ENCODE measurements at regions not wholly inside any gene's neighbourhood (a gene's known extent, or its start where the extent isn't known, plus 50 kb on each side); places are given as distances from the start of the nearest gene placed in this dataset.

DNA sequence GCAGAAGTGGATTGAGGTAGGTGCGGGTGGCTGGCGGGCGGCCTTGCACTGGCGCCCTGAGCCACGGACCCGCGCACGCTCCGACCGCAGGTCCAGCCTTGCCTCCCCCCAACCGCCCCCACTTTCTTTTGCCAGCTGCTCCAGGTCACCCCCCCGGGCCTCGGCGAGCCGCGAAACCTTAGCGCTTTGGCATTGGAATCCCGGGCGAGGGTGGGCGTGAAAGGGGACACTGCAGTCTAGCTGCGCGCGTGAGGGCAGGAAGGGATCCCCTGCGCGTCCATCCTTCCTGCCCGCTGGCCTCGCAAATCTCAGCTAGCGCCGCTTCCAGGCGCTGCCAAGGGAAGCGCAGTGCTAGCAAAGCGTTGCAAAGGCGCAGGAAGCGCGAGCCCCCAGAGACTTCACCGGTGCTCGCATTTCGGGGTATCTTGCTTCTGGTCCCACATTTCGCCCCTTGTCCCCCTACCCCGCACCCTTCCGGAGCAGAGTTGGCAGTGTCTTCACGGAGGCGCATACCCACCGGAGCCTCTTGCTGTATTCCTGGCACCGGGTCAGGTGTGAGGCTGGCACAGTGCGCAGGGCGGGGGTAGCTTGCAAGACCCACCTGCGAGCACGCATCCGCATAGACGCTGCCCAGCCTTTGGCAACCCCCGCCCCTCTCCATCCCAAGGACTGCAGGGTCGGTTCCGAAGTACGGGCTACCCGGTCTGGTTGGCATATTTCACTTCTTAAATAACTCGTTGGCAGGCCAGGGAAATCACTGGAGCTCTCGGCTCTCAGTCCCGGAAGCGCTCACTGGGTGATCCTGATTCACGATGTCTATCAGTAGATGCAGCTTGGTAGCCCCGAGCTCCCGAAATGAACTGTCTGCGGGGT is 104.4 kb downstream of the UCHL1 start:
- no peak for DNase-seq (ENCODE audit: low read depth, low spot score)
- Histone ChIP-seq H3K9me3 (ENCODE audit: low read depth, low read length) (no peaks in the 10 kb centered on the region), H3K36me3 (ENCODE audit: insufficient read depth, low read length) (no peaks in the 10 kb centered on the region), H3K4me3 (peak overlapping the region; percentile 83), H3K27ac (peak overlapping the region; percentile 16; the same call in 1 of the 2 replicates), H3K9ac (ENCODE audit: insufficient read length) (no peak overlapping the region)
- no peak for TF ChIP-seq FOXP2 (optimal IDR thresholded peaks at IDR 0.05; ENCODE audit: control extremely low read depth, extremely low read length, insufficient read depth)
- no peak for TF ChIP-seq POLR2AphosphoS5 (IDR thresholded peaks at IDR 0.05; ENCODE audit: borderline replicate concordance, low read depth, low read length)
- no peak for TF ChIP-seq EZH2 (IDR thresholded peaks at IDR 0.05)

- H3K9me3 ChIP-seq (ENCODE audit: low read depth, low read length): no peaks in the 10 kb centered on the region
- DNase-seq (ENCODE audit: low read depth, low spot score): no peak
- no peaks in the 10 kb centered on the region for H3K36me3 ChIP-seq (ENCODE audit: insufficient read depth, low read length)
- peak overlapping the region; percentile 16; the same call in 1 of the 2 replicates for H3K27ac ChIP-seq
- peak overlapping the region; percentile 83 for H3K4me3 ChIP-seq
- no peak for TF ChIP-seq FOXP2 (optimal IDR thresholded peaks at IDR 0.05; ENCODE audit: control extremely low read depth, extremely low read length, insufficient read depth)
- TF ChIP-seq POLR2AphosphoS5 (IDR thresholded peaks at IDR 0.05; ENCODE audit: borderline replicate concordance, low read depth, low read length): no peak
- no peak for TF ChIP-seq EZH2 (IDR thresholded peaks at IDR 0.05)
- H3K9ac ChIP-seq (ENCODE audit: insufficient read length): peak overlapping the region; percentile 25
Observed at GRCh38 chr4:41361794-41362526, 105.2 kb downstream of the UCHL1 start.

- Histone ChIP-seq H3K36me3 (ENCODE audit: insufficient read depth, low read length) (no peaks in the 10 kb centered on the region), H3K9ac (ENCODE audit: insufficient read length) (no peak overlapping the region), H3K4me3 (peak overlapping the region; percentile 83), H3K27ac (peak overlapping the region; percentile 14; the same call in 1 of the 2 replicates), H3K9me3 (ENCODE audit: low read depth, low read length) (no peaks in the 10 kb centered on the region)
- no peak for TF ChIP-seq POLR2AphosphoS5 (IDR thresholded peaks at IDR 0.05; ENCODE audit: borderline replicate concordance, low read depth, low read length)
- no peak for TF ChIP-seq FOXP2 (optimal IDR thresholded peaks at IDR 0.05; ENCODE audit: control extremely low read depth, extremely low read length, insufficient read depth)
- no peak for TF ChIP-seq EZH2 (IDR thresholded peaks at IDR 0.05)
- peak; percentile 37 for DNase-seq (ENCODE audit: low read depth, low spot score)
Observed at GRCh38 chr4:41362621-41363383, 106.1 kb downstream of the UCHL1 start.

DNA sequence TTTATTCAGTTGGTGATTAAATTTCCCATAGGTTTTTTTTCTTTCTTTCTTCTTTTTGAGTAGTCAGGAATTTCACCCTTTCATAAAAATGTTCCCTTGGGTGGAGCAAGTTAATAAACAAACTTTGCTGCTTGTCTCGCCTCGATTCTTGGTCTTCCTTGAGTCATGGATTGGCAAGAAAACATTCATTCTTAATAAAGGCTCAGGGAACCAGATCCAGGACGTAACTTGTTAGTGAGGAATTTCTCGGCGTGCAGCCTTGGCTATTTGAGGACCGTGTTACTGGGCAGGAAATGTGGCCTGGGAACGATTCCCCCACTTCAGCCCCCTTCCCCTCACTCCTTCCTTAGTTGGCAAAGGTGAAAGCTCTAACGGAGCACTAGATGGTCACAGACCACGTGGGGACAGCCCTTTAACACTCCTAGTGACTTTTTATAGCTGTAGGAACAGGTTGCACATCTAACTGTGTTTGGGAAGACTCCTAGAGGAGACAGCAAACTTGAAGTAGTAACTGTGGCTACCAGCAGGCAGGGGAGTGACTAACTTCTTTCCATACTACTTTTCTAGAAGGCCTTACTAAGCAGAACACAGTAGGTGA is 106.8 kb downstream of the UCHL1 start:
- peak overlapping the region; percentile 14; the same call in 1 of the 2 replicates for H3K27ac ChIP-seq
- TF ChIP-seq EZH2 (IDR thresholded peaks at IDR 0.05) (no peak), FOXP2 (optimal IDR thresholded peaks at IDR 0.05; ENCODE audit: control extremely low read depth, extremely low read length, insufficient read depth) (no peak), POLR2AphosphoS5 (IDR thresholded peaks at IDR 0.05; ENCODE audit: borderline replicate concordance, low read depth, low read length) (no peak)
- no peak for DNase-seq (ENCODE audit: low read depth, low spot score)
- no peak overlapping the region for H3K9ac ChIP-seq (ENCODE audit: insufficient read length)
- H3K4me3 ChIP-seq: peak overlapping the region; percentile 83
- H3K9me3 ChIP-seq (ENCODE audit: low read depth, low read length): no peaks in the 10 kb centered on the region
- no peaks in the 10 kb centered on the region for H3K36me3 ChIP-seq (ENCODE audit: insufficient read depth, low read length)

- Histone ChIP-seq H3K9me3 (ENCODE audit: low read depth, low read length) (no peaks in the 10 kb centered on the region), H3K27ac (no peak overlapping the region), H3K4me3 (no peak overlapping the region), H3K36me3 (ENCODE audit: insufficient read depth, low read length) (no peaks in the 10 kb centered on the region), H3K9ac (ENCODE audit: insufficient read length) (no peak overlapping the region)
- TF ChIP-seq EZH2 (IDR thresholded peaks at IDR 0.05) (no peak), FOXP2 (optimal IDR thresholded peaks at IDR 0.05; ENCODE audit: control extremely low read depth, extremely low read length, insufficient read depth) (no peak), POLR2AphosphoS5 (IDR thresholded peaks at IDR 0.05; ENCODE audit: borderline replicate concordance, low read depth, low read length) (no peak)
- DNase-seq (ENCODE audit: low read depth, low spot score): no peak
Observed at GRCh38 chr4:41364876-41365275, 108.1 kb downstream of the UCHL1 start.

GRCh38 chr4:41365681-41366080 is 109.0 kb downstream of the UCHL1 start:
- H3K27ac ChIP-seq: no peak overlapping the region
- H3K9ac ChIP-seq (ENCODE audit: insufficient read length): no peak overlapping the region
- H3K4me3 ChIP-seq: no peak overlapping the region
- no peak for DNase-seq (ENCODE audit: low read depth, low spot score)
- TF ChIP-seq EZH2 (IDR thresholded peaks at IDR 0.05) (no peak), FOXP2 (optimal IDR thresholded peaks at IDR 0.05; ENCODE audit: control extremely low read depth, extremely low read length, insufficient read depth) (no peak), POLR2AphosphoS5 (IDR thresholded peaks at IDR 0.05; ENCODE audit: borderline replicate concordance, low read depth, low read length) (no peak)
- no peaks in the 10 kb centered on the region for H3K9me3 ChIP-seq (ENCODE audit: low read depth, low read length)
- H3K36me3 ChIP-seq (ENCODE audit: insufficient read depth, low read length): no peaks in the 10 kb centered on the region

- Histone ChIP-seq H3K36me3 (ENCODE audit: insufficient read depth, low read length) (no peaks in the 10 kb centered on the region), H3K4me3 (no peak overlapping the region), H3K27ac (no peak overlapping the region), H3K9ac (ENCODE audit: insufficient read length) (no peak overlapping the region), H3K9me3 (ENCODE audit: low read depth, low read length) (no peaks in the 10 kb centered on the region)
- no peak for DNase-seq (ENCODE audit: low read depth, low spot score)
- TF ChIP-seq FOXP2 (optimal IDR thresholded peaks at IDR 0.05; ENCODE audit: control extremely low read depth, extremely low read length, insufficient read depth) (no peak), POLR2AphosphoS5 (IDR thresholded peaks at IDR 0.05; ENCODE audit: borderline replicate concordance, low read depth, low read length) (no peak), EZH2 (IDR thresholded peaks at IDR 0.05) (no peak)
Observed at GRCh38 chr4:41366911-41367517, 110.3 kb downstream of the UCHL1 start.
